Right lobe of liver (tissue), 4 donors: ENCODE measurements at regions not wholly inside any gene's neighbourhood (a gene's known extent, or its start where the extent isn't known, plus 50 kb on each side); places are given as distances from the start of the nearest gene placed in this dataset.

Experiments used
- POLR2A ChIP-seq: fragments of 450-650 bp; IDR thresholded peaks from one replicate; pipeline ENCODE4 v1.6.1; 2017; ENCODE audit warnings: antibody characterized with exemption, mild to moderate bottlenecking
- TF ChIP-seq, protein P1 (sequence below), 4 donors: fragments of 200-600 bp in 3 of 4; fragments of 450-650 bp in 1 of 4; IDR thresholded peaks; one replicate each; pipeline versions ENCODE4 v1.5.1 to v1.8.0; 2016 to 2022; ENCODE audit warnings: antibody characterized with exemption in 4 of 4, mild to moderate bottlenecking in 2 of 4
- donor health status: DM: no; HTN: no; CAD: no.
- donor health status: DM: no; HTN: no; CAD: no.
- donor health status: DM: no; HTN: yes; CAD: no.

DNA sequence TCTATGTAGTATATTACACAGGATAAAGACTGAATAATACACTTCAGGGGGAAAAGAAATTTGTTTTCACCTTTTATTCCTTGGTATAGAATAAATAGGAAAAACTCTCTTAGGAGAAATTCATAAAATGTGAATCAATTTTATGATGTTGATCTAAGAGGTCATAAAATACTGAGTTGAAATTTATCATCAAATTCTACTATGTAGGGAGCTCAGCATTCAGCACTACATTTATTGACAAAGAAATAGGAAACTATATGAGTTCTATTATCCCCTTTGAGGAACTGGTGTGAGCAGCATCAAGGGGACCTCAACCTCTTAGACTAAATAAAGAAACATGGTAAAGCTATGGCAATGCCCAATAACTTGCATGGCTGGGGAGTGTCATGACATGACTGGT is 348.2 kb upstream of the SMIM31 start:
- TF ChIP-seq, protein P1, sequence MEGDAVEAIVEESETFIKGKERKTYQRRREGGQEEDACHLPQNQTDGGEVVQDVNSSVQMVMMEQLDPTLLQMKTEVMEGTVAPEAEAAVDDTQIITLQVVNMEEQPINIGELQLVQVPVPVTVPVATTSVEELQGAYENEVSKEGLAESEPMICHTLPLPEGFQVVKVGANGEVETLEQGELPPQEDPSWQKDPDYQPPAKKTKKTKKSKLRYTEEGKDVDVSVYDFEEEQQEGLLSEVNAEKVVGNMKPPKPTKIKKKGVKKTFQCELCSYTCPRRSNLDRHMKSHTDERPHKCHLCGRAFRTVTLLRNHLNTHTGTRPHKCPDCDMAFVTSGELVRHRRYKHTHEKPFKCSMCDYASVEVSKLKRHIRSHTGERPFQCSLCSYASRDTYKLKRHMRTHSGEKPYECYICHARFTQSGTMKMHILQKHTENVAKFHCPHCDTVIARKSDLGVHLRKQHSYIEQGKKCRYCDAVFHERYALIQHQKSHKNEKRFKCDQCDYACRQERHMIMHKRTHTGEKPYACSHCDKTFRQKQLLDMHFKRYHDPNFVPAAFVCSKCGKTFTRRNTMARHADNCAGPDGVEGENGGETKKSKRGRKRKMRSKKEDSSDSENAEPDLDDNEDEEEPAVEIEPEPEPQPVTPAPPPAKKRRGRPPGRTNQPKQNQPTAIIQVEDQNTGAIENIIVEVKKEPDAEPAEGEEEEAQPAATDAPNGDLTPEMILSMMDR (IDR thresholded peaks at IDR 0.05): no peak
- no peak for TF ChIP-seq POLR2A
